Caco-2 (cell line): ENCODE measurements at regions not wholly inside any gene's neighbourhood (a gene's known extent, or its start where the extent isn't known, plus 50 kb on each side); places are given as distances from the start of the nearest gene placed in this dataset.

Experiments
- BruUV-seq: library from RNA; stranded (reverse); fragments of 400-500 nt; replicated peaks from 2 replicates; lab custom pipeline; 2021; lab: Mats Ljungman, UMichigan
- CTCF ChIA-PET: fragments of 300-600 bp; sonication (Branson Sonifier 250); formaldehyde crosslinking; loops from one replicate; lab custom pipeline; 2022; ENCODE audit warnings: antibody characterized with exemption; lab: Charles Lee
- POLR2A ChIA-PET: fragments of 300-600 bp; sonication (Branson Sonifier 250); formaldehyde crosslinking; loops from one replicate; lab custom pipeline; 2022; ENCODE audit warnings: antibody characterized with exemption; lab: Charles Lee
- DNase-seq, 2 experiments: peaks; one replicate each; pipeline versions ENCODE4 v3.0.0 to v3.0.0-alpha.2; 2020 to 2022
- H3K27me3 ChIP-seq: replicated peaks from 2 replicates; pipeline ENCODE4 v1.6.0; 2011; ENCODE audit warnings: low read length; ENCODE audit not compliant: control insufficient read depth, insufficient read depth
- H3K36me3 ChIP-seq: 2 replicates; pipeline ENCODE4 v1.5.1; 2011; ENCODE audit warnings: low read length; ENCODE audit not compliant: control insufficient read depth, insufficient read depth
- H3K4me1 ChIP-seq: fragments of 250-450 bp; sonication (Bioruptor Pico); 2 replicates; pipeline ENCODE4 v1.5.1; 2020; ENCODE audit warnings: mild to moderate bottlenecking
- H3K4me3 ChIP-seq: 2 replicates; pipeline ENCODE4 v1.5.1; 2011; ENCODE audit warnings: low read depth, mild to moderate bottlenecking, control low read depth, low read length
- H3K9me3 ChIP-seq: fragments of 250-450 bp; sonication (Bioruptor Pico); 2 replicates; pipeline ENCODE4 v1.5.1; 2020; ENCODE audit warnings: mild to moderate bottlenecking, moderate library complexity
- H3K27ac Mint-ChIP-seq: one replicate; pipeline ENCODE4 v1.8.0; 2022; ENCODE audit warnings: mixed read lengths; ENCODE audit not compliant: unreplicated experiment
- H3K27me3 Mint-ChIP-seq: one replicate; pipeline ENCODE4 v1.8.0; 2022; ENCODE audit warnings: mixed read lengths; ENCODE audit not compliant: insufficient read depth, unreplicated experiment
- H3K36me3 Mint-ChIP-seq: one replicate; pipeline ENCODE4 v1.8.0; 2022; ENCODE audit warnings: mild to moderate bottlenecking, mixed read lengths; ENCODE audit not compliant: insufficient read depth, unreplicated experiment
- H3K4me1 Mint-ChIP-seq: one replicate; pipeline ENCODE4 v1.8.0; 2022; ENCODE audit warnings: low read depth, mixed read lengths; ENCODE audit not compliant: unreplicated experiment
- H3K4me3 Mint-ChIP-seq: one replicate; pipeline ENCODE4 v1.8.0; 2022; ENCODE audit warnings: mild to moderate bottlenecking, moderate library complexity, mixed read lengths; ENCODE audit not compliant: unreplicated experiment
- H3K9me3 Mint-ChIP-seq: one replicate; pipeline ENCODE4 v1.8.0; 2022; ENCODE audit warnings: mixed read lengths; ENCODE audit not compliant: unreplicated experiment
- CTCF ChIP-seq, 2 experiments: fragments of 200-600 bp in 1 of 2; IDR thresholded peaks; 1 replicate in 1 of 2; 2 replicates in 1 of 2; pipeline versions ENCODE4 v1.5.1 to v1.8.0; 2011 to 2022; ENCODE audit warnings: antibody characterized with exemption in 1 of 2, control low read depth in 1 of 2, inconsistent platforms in 1 of 2, low read depth in 1 of 2, low read length in 1 of 2, mild to moderate bottlenecking in 1 of 2, moderate library complexity in 1 of 2; ENCODE audit not compliant: insufficient read depth in 1 of 2, severe bottlenecking in 1 of 2, unreplicated experiment in 1 of 2
- intact Hi-C: fragments of 100-400 bp; cut with micrococcal nuclease; formaldehyde crosslinking; loops from one replicate; pipeline ENCODE4 v1.10.0; 2022; ENCODE audit not compliant: unreplicated experiment

GRCh38 chr7:13276977-13277376, 589.5 kb downstream of the ARL4A start:
- DNase-seq: no peak
- ChIA-PET POLR2A (no interaction called here), CTCF (no interaction called here)
- Mint-ChIP-seq H3K9me3 (peaks cover 9% of the 10 kb centered on the region), H3K27me3 (no peaks in the 10 kb centered on the region), H3K4me3 (no peak overlapping the region), H3K36me3 (peaks cover 12% of the 10 kb centered on the region), H3K4me1 (peaks cover 6% of the 10 kb centered on the region), H3K27ac (no peak overlapping the region)
- Histone ChIP-seq H3K4me1 (no peaks in the 10 kb centered on the region; the same call in 1 of the 2 replicates), H3K9me3 (no peaks in the 10 kb centered on the region), H3K4me3 (no peak overlapping the region), H3K27me3 (no peaks in the 10 kb centered on the region), H3K36me3 (no peaks in the 10 kb centered on the region; the same call in 1 of the 2 replicates)
- TF ChIP-seq CTCF (IDR thresholded peaks at IDR 0.05; ENCODE audit: insufficient read depth in 1 of 2, low read depth in 1 of 2, low read length in 1 of 2, severe bottlenecking in 1 of 2, unreplicated experiment in 1 of 2): peak in 1 of 2 experiments; percentile 60
- intact Hi-C loops: no loop called here
- no TSS peak for BruUV-seq

GRCh38 chr7:13278020-13278419, 590.6 kb downstream of the ARL4A start:
- H3K27ac Mint-ChIP-seq: no peak overlapping the region
- ChIA-PET CTCF (no interaction called here), POLR2A (no interaction called here)
- no peaks in the 10 kb centered on the region; the same call in 1 of the 2 replicates for H3K36me3 ChIP-seq
- H3K9me3 ChIP-seq: no peaks in the 10 kb centered on the region
- H3K36me3 Mint-ChIP-seq: peaks cover 12% of the 10 kb centered on the region
- H3K27me3 Mint-ChIP-seq: no peaks in the 10 kb centered on the region
- no peak overlapping the region for H3K4me3 Mint-ChIP-seq
- no TSS peak for BruUV-seq
- peaks cover 6% of the 10 kb centered on the region for H3K4me1 Mint-ChIP-seq
- DNase-seq: no peak
- no peak for TF ChIP-seq CTCF (IDR thresholded peaks at IDR 0.05; ENCODE audit: insufficient read depth in 1 of 2, low read depth in 1 of 2, low read length in 1 of 2, severe bottlenecking in 1 of 2, unreplicated experiment in 1 of 2)
- H3K27me3 ChIP-seq: no peaks in the 10 kb centered on the region
- no peaks in the 10 kb centered on the region; the same call in 1 of the 2 replicates for H3K4me1 ChIP-seq
- peaks cover 7% of the 10 kb centered on the region for H3K9me3 Mint-ChIP-seq
- intact Hi-C loops: no loop called here
- no peak overlapping the region for H3K4me3 ChIP-seq

- Mint-ChIP-seq H3K9me3 (no peaks in the 10 kb centered on the region), H3K4me3 (no peak overlapping the region), H3K4me1 (no peaks in the 10 kb centered on the region), H3K36me3 (peaks cover 5% of the 10 kb centered on the region), H3K27ac (no peak overlapping the region), H3K27me3 (no peaks in the 10 kb centered on the region)
- Histone ChIP-seq H3K27me3 (no peaks in the 10 kb centered on the region), H3K4me3 (no peak overlapping the region), H3K9me3 (no peaks in the 10 kb centered on the region), H3K4me1 (no peaks in the 10 kb centered on the region; the same call in 1 of the 2 replicates), H3K36me3 (no peaks in the 10 kb centered on the region)
- intact Hi-C loops: loop anchor here (1.0 to 5.0 kb wide), 4 partner anchors 247 to 1177 kb away; no protein-coding TSS in a partner anchor
- TF ChIP-seq CTCF (IDR thresholded peaks at IDR 0.05; ENCODE audit: insufficient read depth in 1 of 2, low read depth in 1 of 2, low read length in 1 of 2, severe bottlenecking in 1 of 2, unreplicated experiment in 1 of 2): peak in 1 of 2 experiments; percentile 15
- DNase-seq: no peak
- BruUV-seq: no TSS peak
- ChIA-PET CTCF (no interaction called here), POLR2A (no interaction called here)
Measured at GRCh38 chr7:13279854-13280435, 592.5 kb downstream of the ARL4A start.
